GM12878 (cell line): ENCODE measurements at regions not wholly inside any gene's neighbourhood (a gene's known extent, or its start where the extent isn't known, plus 50 kb on each side); places are given as distances from the start of the nearest gene placed in this dataset.

Source experiments
- ATAC-seq: fragments of 200-7000 bp; cut with Tn5 transposase; 3 replicates; pipeline ENCODE4 v1.9.1; 2020; ENCODE audit warnings: mild to moderate bottlenecking, moderate library complexity
- BruUV-seq: library from RNA; stranded (reverse); fragments of 400-500 nt; replicated peaks from 2 replicates; lab custom pipeline; 2021; lab: Mats Ljungman, UMichigan
- CTCF ChIA-PET: fragments of 300-600 bp; sonication (Branson Sonifier 250); formaldehyde crosslinking; extraction: SDS; loops from one replicate; lab custom pipeline; 2021; ENCODE audit warnings: inconsistent platforms; lab: Yijun Ruan, JAX
- POLR2A ChIA-PET: fragments of 350-600 bp; formaldehyde crosslinking; extraction: SDS; loops from one replicate; lab custom pipeline; 2021; ENCODE audit warnings: inconsistent platforms; lab: Charles Lee
- RAD21 ChIA-PET: fragments of 300-600 bp; sonication (Branson Sonifier 250); formaldehyde crosslinking; loops from one replicate; lab custom pipeline; 2023; ENCODE audit warnings: antibody characterized with exemption; ENCODE audit not compliant: unreplicated experiment; lab: Charles Lee
- SMC1A ChIA-PET: fragments of 300-600 bp; sonication (Branson Sonifier 250); formaldehyde crosslinking; loops from one replicate; lab custom pipeline; 2023; ENCODE audit not compliant: unreplicated experiment, uncharacterized antibody; lab: Charles Lee
- DNase-seq: peaks from one replicate; pipeline ENCODE4 v3.0.0-alpha.2; 2011; ENCODE audit warnings: low read depth, low spot score
- FAIRE-seq: peaks from 3 replicates; lab custom pipeline; 2011; peaks lifted over from hg19 to GRCh38; lab: Jason Lieb, UNC
- H2AFZ ChIP-seq: 2 replicates; pipeline ENCODE4 v1.6.0; 2011; ENCODE audit warnings: low read depth, low read length, control low read depth; ENCODE audit not compliant: control insufficient read depth
- H3K27ac ChIP-seq: 2 replicates; pipeline ENCODE4 v1.5.1; 2011; ENCODE audit warnings: control low read depth; ENCODE audit not compliant: control insufficient read depth, insufficient read depth
- H3K27me3 ChIP-seq, 2 experiments: replicated peaks in 1 of 2; 2 replicates each; pipeline versions ENCODE4 v1.6.0 to v1.6.1; 2011; ENCODE audit warnings: low read length in 1 of 2; ENCODE audit not compliant: control insufficient read depth in 2 of 2, insufficient read depth in 2 of 2
- H3K36me3 ChIP-seq, 2 experiments: 2 replicates each; pipeline ENCODE4 v1.5.1; 2011; ENCODE audit warnings: low read length in 1 of 2; ENCODE audit not compliant: control insufficient read depth in 2 of 2, insufficient read depth in 2 of 2
- H3K4me1 ChIP-seq: 2 replicates; pipeline ENCODE4 v1.6.1; 2011; ENCODE audit warnings: mild to moderate bottlenecking, low read length, moderate library complexity, mixed read lengths; ENCODE audit not compliant: control insufficient read depth, insufficient read depth
- H3K4me2 ChIP-seq: 2 replicates; pipeline ENCODE4 v1.6.0; 2011; ENCODE audit warnings: control low read depth; ENCODE audit not compliant: control insufficient read depth, insufficient read depth
- H3K4me3 ChIP-seq: fragments of 200-600 bp; sonication (generic); 2 replicates; pipeline ENCODE4 v1.5.1; 2016
- H3K79me2 ChIP-seq: 2 replicates; pipeline ENCODE4 v1.6.0; 2011; ENCODE audit warnings: low read length; ENCODE audit not compliant: control insufficient read depth, insufficient read depth
- H3K9ac ChIP-seq: 2 replicates; pipeline ENCODE4 v1.8.0; 2011; ENCODE audit warnings: low read length, control low read depth, mixed read lengths; ENCODE audit not compliant: control insufficient read depth, insufficient read depth
- H3K9me3 ChIP-seq: replicated peaks from 3 replicates; pipeline ENCODE4 v1.5.1; 2011; ENCODE audit warnings: mild to moderate bottlenecking, low read length; ENCODE audit not compliant: control insufficient read depth, insufficient read depth
- H4K20me1 ChIP-seq: 2 replicates; pipeline ENCODE4 v1.6.0; 2011; ENCODE audit not compliant: control insufficient read depth, insufficient read depth
- BCL11A ChIP-seq: IDR thresholded peaks from 2 replicates; pipeline ENCODE4 v1.6.1; 2011; ENCODE audit warnings: low read depth, low read length
- BHLHE40 ChIP-seq, 2 experiments: fragments of 450-650 bp in 1 of 2; IDR thresholded peaks; 2 replicates each; pipeline ENCODE4 v1.6.1; 2011 to 2017; ENCODE audit warnings: low read depth in 2 of 2, borderline replicate concordance in 1 of 2, improper control_type of control experiment in 1 of 2, low read length in 1 of 2, mild to moderate bottlenecking in 1 of 2
- CBX5 ChIP-seq: sonication (generic); IDR thresholded peaks from 2 replicates; pipeline ENCODE4 v1.6.1; 2016; ENCODE audit warnings: low read depth, moderate library complexity, mild to moderate bottlenecking, inconsistent platforms
- E2F8 ChIP-seq: fragments of 450-650 bp; IDR thresholded peaks from 2 replicates; pipeline ENCODE4 v1.6.1; 2018; ENCODE audit warnings: mild to moderate bottlenecking, low read depth, moderate library complexity; ENCODE audit not compliant: partially characterized antibody
- EED ChIP-seq: sonication (generic); IDR thresholded peaks from 2 replicates; pipeline ENCODE4 v1.6.1; 2016; ENCODE audit warnings: antibody characterized with exemption, low read depth
- EGR1 ChIP-seq, 2 experiments: IDR thresholded peaks; 1 replicate in 1 of 2; 2 replicates in 1 of 2; pipeline ENCODE4 v1.6.1; 2011 to 2012; ENCODE audit warnings: low read depth in 2 of 2, low read length in 2 of 2, borderline replicate concordance in 1 of 2, mild to moderate bottlenecking in 1 of 2, moderate library complexity in 1 of 2
- FOXM1 ChIP-seq: IDR thresholded peaks from 2 replicates; pipeline ENCODE4 v1.6.1; 2012; ENCODE audit warnings: low read depth, mild to moderate bottlenecking, inconsistent platforms, low read length, moderate library complexity
- KDM1A ChIP-seq: fragments of 200-600 bp; sonication (generic); IDR thresholded peaks from 2 replicates; pipeline ENCODE4 v1.6.1; 2016; ENCODE audit warnings: borderline replicate concordance
- MEF2B ChIP-seq: fragments of 450-650 bp; IDR thresholded peaks from 2 replicates; pipeline ENCODE4 v1.6.1; 2018; ENCODE audit warnings: mild to moderate bottlenecking, moderate library complexity; ENCODE audit not compliant: partially characterized antibody, poor library complexity, severe bottlenecking
- NFXL1 ChIP-seq: fragments of 450-650 bp; IDR thresholded peaks from 2 replicates; pipeline ENCODE4 v1.6.1; 2017; ENCODE audit warnings: antibody characterized with exemption, mild to moderate bottlenecking, borderline replicate concordance
- NRF1 ChIP-seq: conservative IDR thresholded peaks from 2 replicates; pipeline ENCODE4 v1.6.1; 2011; ENCODE audit warnings: mild to moderate bottlenecking, low read depth, low read length, improper control_type of control experiment
- PAX5 ChIP-seq: IDR thresholded peaks from 2 replicates; pipeline ENCODE4 v1.6.1; 2011; ENCODE audit warnings: low read depth, low read length, borderline replicate concordance
- REST ChIP-seq: IDR thresholded peaks from 2 replicates; pipeline ENCODE4 v1.6.1; 2012; ENCODE audit warnings: mild to moderate bottlenecking, low read depth, low read length
- SIN3A ChIP-seq: IDR thresholded peaks from 2 replicates; pipeline ENCODE4 v1.6.1; 2012; ENCODE audit warnings: low read depth, low read length, improper control_type of control experiment
- SMAD5 ChIP-seq: IDR thresholded peaks from 2 replicates; pipeline ENCODE4 v1.6.1; 2016; ENCODE audit warnings: antibody characterized with exemption, low read depth
- SP1 ChIP-seq: IDR thresholded peaks from one replicate; pipeline ENCODE4 v1.6.1; 2011; ENCODE audit warnings: low read depth, low read length
- SPI1 ChIP-seq: IDR thresholded peaks from 2 replicates; pipeline ENCODE4 v1.6.1; 2011; ENCODE audit warnings: low read depth, mild to moderate bottlenecking, low read length, moderate library complexity, borderline replicate concordance; ENCODE audit not compliant: insufficient read depth
- STAT1 ChIP-seq: fragments of 450-650 bp; conservative IDR thresholded peaks from 2 replicates; pipeline ENCODE4 v1.6.1; 2014; ENCODE audit warnings: antibody characterized with exemption, mild to moderate bottlenecking
- STAT3 ChIP-seq: IDR thresholded peaks from 2 replicates; pipeline ENCODE4 v1.6.1; 2011; ENCODE audit warnings: low read depth, low read length, improper control_type of control experiment
- YBX1 ChIP-seq: fragments of 450-650 bp; IDR thresholded peaks from 2 replicates; pipeline ENCODE4 v1.6.1; 2016; ENCODE audit warnings: antibody characterized with exemption
- WGBS: methylation state at CpG from one replicate; pipeline ENCODE4 v1.1.6; 2016; ENCODE audit warnings: low lambda C conversion rate; ENCODE audit not compliant: insufficient replicate concordance, insufficient coverage; ENCODE audit errors: missing lambda C conversion rate; 5-methylcytosine and 5-hydroxymethylcytosine counted together
- in situ Hi-C: fragments of 300-500 bp; cut with MboI; formaldehyde crosslinking; loops from 9 replicates; pipeline ENCODE4 v1.14.3; 2018; ENCODE audit warnings: mixed read lengths
- intact Hi-C: fragments of 100-400 bp; cut with micrococcal nuclease; formaldehyde crosslinking; loops from one replicate; pipeline ENCODE4 v1.14.2; 2022; ENCODE audit not compliant: unreplicated experiment

GRCh38 chr6:170151321-170151771, 139.5 kb downstream of the DLL1 start:
- intact Hi-C loops (no loop called here), in situ Hi-C loops (no loop called here)
- Histone ChIP-seq H3K9me3 (no peaks in the 10 kb centered on the region; the same call in 2 of the 3 replicates), H3K27ac (no peak overlapping the region), H3K36me3 (no peaks in the 10 kb centered on the region), H4K20me1 (no peaks in the 10 kb centered on the region), H2AFZ (no peak overlapping the region), H3K4me1 (no peaks in the 10 kb centered on the region), H3K4me3 (no peak overlapping the region), H3K27me3 (peaks cover 0 to 3% of the 10 kb centered on the region in 2 experiments; a peak in 1 of 4 replicates), H3K9ac (no peak overlapping the region), H3K79me2 (no peaks in the 10 kb centered on the region), H3K4me2 (no peak overlapping the region)
- FAIRE-seq (no peak), ATAC-seq (no peak), DNase-seq (no peak)
- TF ChIP-seq NRF1 = no peak
- TF ChIP-seq CBX5 = no peak
- TF ChIP-seq BHLHE40 (IDR thresholded peaks at IDR 0.05; ENCODE audit: borderline replicate concordance in 1 of 2, low read depth in 2 of 2, low read length in 1 of 2) = no peak
- TF ChIP-seq BCL11A = no peak
- no peak for TF ChIP-seq MEF2B
- no peak for TF ChIP-seq KDM1A
- no peak for TF ChIP-seq STAT1
- TF ChIP-seq EED = no peak
- no peak for TF ChIP-seq PAX5
- TF ChIP-seq SP1 = no peak
- no peak for TF ChIP-seq REST
- no peak for TF ChIP-seq SMAD5
- TF ChIP-seq SPI1 = no peak
- no peak for TF ChIP-seq E2F8
- TF ChIP-seq NFXL1 = no peak
- no peak for TF ChIP-seq STAT3
- no peak for TF ChIP-seq YBX1
- TF ChIP-seq EGR1 (IDR thresholded peaks at IDR 0.05; ENCODE audit: borderline replicate concordance in 1 of 2, low read depth in 2 of 2, low read length in 2 of 2) = no peak
- TF ChIP-seq FOXM1 = no peak
- TF ChIP-seq SIN3A = no peak
- CTCF ChIA-PET = interaction anchor here (0.7 to 0.8 kb wide), 2 partner anchors 29 to 319 kb away, joined by 3 to 4 read pairs; no protein-coding TSS in a partner anchor
- POLR2A ChIA-PET = no interaction called here
- 28% methylated on average over 11 of the region's 11 CpGs for WGBS
- no TSS peak for BruUV-seq
- SMC1A ChIA-PET = interaction anchor here (0.7 kb wide), 1 partner anchor 71 kb away, joined by 3 read pairs; no protein-coding TSS in a partner anchor
- RAD21 ChIA-PET = no interaction called here
